Transverse colon (tissue), 4 donors: ENCODE measurements at regions not wholly inside any gene's neighbourhood (a gene's known extent, or its start where the extent isn't known, plus 50 kb on each side); places are given as distances from the start of the nearest gene placed in this dataset.

Source experiments
- DNase-seq: peaks from one replicate; pipeline ENCODE4 v3.0.0-alpha.2; 2019
- H3K27ac ChIP-seq, 4 donors: fragments of 200-600 bp; sonication (generic); 2 replicates each; pipeline ENCODE4 v1.5.1; 2016 to 2018; ENCODE audit warnings: inconsistent platforms in 4 of 4
- H3K27me3 ChIP-seq: fragments of 200-600 bp; sonication (generic); 2 replicates; pipeline ENCODE4 v1.5.1; 2017; ENCODE audit warnings: inconsistent platforms
- H3K36me3 ChIP-seq, 4 donors: fragments of 200-600 bp; sonication (generic); 2 replicates each; pipeline ENCODE4 v1.5.1; 2017 to 2019; ENCODE audit warnings: inconsistent platforms in 4 of 4
- H3K4me1 ChIP-seq, 4 donors: fragments of 200-600 bp; sonication (generic); 2 replicates each; pipeline ENCODE4 v1.5.1; 2017 to 2020; ENCODE audit warnings: inconsistent platforms in 4 of 4
- H3K4me3 ChIP-seq, 4 donors: fragments of 200-600 bp; sonication (generic); 1 replicate in 1 of 4; 2 replicates in 3 of 4; pipeline versions ENCODE4 v1.5.1 to v1.6.1; 2017 to 2019; ENCODE audit warnings: inconsistent platforms in 4 of 4
- H3K9me3 ChIP-seq, 2 donors: fragments of 200-600 bp; sonication (generic); 2 replicates each; pipeline ENCODE4 v1.5.1; 2017 to 2019; ENCODE audit warnings: inconsistent platforms in 2 of 2
- EP300 ChIP-seq: sonication (generic); formaldehyde crosslinking; IDR thresholded peaks from one replicate; pipeline ENCODE4 v1.6.1; 2017; ENCODE audit warnings: antibody characterized with exemption, low read depth
- POLR2A ChIP-seq: fragments of 450-650 bp; IDR thresholded peaks from one replicate; pipeline ENCODE4 v1.6.1; 2016; ENCODE audit warnings: antibody characterized with exemption, mild to moderate bottlenecking, moderate library complexity
- POLR2AphosphoS5 ChIP-seq, 3 donors: sonication (generic); formaldehyde crosslinking; IDR thresholded peaks; one replicate each; pipeline ENCODE4 v1.6.1; 2016; ENCODE audit warnings: antibody characterized with exemption in 3 of 3
- WGBS, 2 donors: methylation state at CpG; one replicate each; pipeline ENCODE4 v1.1.5; 2018; ENCODE audit warnings: low coverage in 1 of 2; 5-methylcytosine and 5-hydroxymethylcytosine counted together
- in situ Hi-C, 4 donors: fragments of 200-750 bp; cut with MboI; loops; one replicate each; pipeline versions ENCODE4 v1.15.0 to v1.15.1; 2017; ENCODE audit warnings: low sequenced_read_pairs in 3 of 4, low pct_ligation_motif_present in 1 of 4, low pct_unique_long_range_greater_than_20kb in 1 of 4
- intact Hi-C: fragments of 100-400 bp; cut with DNase I; formaldehyde crosslinking; loops from one replicate; pipeline ENCODE4 v1.15.1; 2023; ENCODE audit warnings: low total_unique reads
- TF ChIP-seq, protein P1 (sequence below), 5 experiments: fragments of 200-600 bp in 3 of 5; fragments of 450-650 bp in 2 of 5; sonication (generic) in 3 of 5; IDR thresholded peaks; 1 replicate in 2 of 5; 2 replicates in 3 of 5; pipeline ENCODE4 v1.5.1; 2016 to 2017; ENCODE audit warnings: antibody characterized with exemption in 5 of 5, inconsistent platforms in 3 of 5, mild to moderate bottlenecking in 2 of 5, moderate library complexity in 1 of 5

DNA sequence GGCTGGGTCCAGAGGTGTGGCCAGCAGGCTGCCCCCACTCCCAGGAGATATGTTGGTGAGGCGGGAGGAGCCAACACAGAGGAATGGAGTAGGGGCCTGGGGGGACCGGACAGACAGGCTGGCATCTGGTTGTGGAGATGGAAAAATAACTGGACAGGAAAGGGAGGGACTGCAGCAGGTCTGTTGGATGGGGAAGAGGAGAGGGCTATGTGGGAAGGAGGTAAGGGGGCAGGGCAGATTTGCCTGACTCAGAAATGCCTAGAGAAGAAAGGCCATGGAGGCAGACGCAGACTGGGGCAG lies 160.4 kb downstream of the TRIM29 start:
- Histone ChIP-seq H3K9me3 (no peaks in the 10 kb centered on the region), H3K4me3 (no peak overlapping the region), H3K36me3 (no peaks in the 10 kb centered on the region), H3K4me1 (no peaks in the 10 kb centered on the region), H3K27me3 (no peaks in the 10 kb centered on the region), H3K27ac (no peak overlapping the region)
- no peak for DNase-seq
- in situ Hi-C loops (loop anchor here in 1 of 4 donors (25.0 kb wide), 1 partner anchor 310 kb away; no protein-coding TSS in a partner anchor), intact Hi-C loops (no loop called here)
- TF ChIP-seq POLR2AphosphoS5 (IDR thresholded peaks at IDR 0.05) = no peak
- no peak for TF ChIP-seq EP300
- TF ChIP-seq POLR2A = no peak
- TF ChIP-seq, protein P1, sequence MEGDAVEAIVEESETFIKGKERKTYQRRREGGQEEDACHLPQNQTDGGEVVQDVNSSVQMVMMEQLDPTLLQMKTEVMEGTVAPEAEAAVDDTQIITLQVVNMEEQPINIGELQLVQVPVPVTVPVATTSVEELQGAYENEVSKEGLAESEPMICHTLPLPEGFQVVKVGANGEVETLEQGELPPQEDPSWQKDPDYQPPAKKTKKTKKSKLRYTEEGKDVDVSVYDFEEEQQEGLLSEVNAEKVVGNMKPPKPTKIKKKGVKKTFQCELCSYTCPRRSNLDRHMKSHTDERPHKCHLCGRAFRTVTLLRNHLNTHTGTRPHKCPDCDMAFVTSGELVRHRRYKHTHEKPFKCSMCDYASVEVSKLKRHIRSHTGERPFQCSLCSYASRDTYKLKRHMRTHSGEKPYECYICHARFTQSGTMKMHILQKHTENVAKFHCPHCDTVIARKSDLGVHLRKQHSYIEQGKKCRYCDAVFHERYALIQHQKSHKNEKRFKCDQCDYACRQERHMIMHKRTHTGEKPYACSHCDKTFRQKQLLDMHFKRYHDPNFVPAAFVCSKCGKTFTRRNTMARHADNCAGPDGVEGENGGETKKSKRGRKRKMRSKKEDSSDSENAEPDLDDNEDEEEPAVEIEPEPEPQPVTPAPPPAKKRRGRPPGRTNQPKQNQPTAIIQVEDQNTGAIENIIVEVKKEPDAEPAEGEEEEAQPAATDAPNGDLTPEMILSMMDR (IDR thresholded peaks at IDR 0.05) = no peak
- 78% methylated on average over 3 of the region's 3 CpGs; no CpG with 5 or more reads in 1 of the 2 donors for WGBS, 2 donors

DNA sequence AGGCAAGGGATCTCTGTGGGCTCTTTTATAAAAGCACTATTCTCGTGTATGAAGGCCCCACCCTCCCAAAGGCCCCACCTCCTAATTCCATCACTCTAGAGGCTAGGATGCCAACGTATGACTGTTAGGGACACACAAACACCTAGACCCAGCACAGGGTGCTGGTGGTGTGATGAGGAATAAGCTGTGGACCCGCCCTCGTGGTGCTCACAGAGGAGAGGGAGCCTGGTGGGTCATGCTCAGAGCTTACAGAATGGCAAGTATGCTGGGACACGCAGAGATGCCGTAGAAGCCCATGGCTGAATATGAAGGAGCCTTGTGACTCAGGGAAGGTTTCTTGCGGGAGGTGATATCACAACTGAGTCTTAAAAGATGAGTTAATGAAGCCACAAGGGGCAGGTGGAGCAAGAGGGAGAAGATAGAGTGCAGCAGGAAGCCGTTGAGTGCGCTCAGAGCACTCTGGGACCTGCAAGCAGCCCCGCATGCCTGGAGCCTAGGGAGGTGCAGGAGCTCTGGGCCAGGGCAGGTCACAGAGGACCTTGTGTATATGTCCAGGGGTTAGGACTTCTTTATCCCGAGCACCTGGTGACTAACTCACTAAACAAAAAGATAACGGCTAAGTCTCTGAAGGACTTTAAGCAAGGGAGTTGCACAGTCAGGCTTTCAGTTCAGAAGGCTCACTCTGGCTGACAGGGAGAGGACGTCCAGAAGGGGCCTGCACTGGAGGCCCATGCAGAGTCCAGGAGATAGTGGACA lies 160.9 kb downstream of the TRIM29 start:
- Histone ChIP-seq H3K9me3 (no peaks in the 10 kb centered on the region), H3K27me3 (no peaks in the 10 kb centered on the region), H3K4me1 (no peaks in the 10 kb centered on the region), H3K27ac (no peak overlapping the region), H3K4me3 (no peak overlapping the region), H3K36me3 (no peaks in the 10 kb centered on the region)
- 33 to 75% methylated on average over 1 to 13 of the region's 13 CpGs for WGBS, 2 donors
- intact Hi-C loops = no loop called here
- TF ChIP-seq POLR2AphosphoS5 (IDR thresholded peaks at IDR 0.05) = no peak
- in situ Hi-C loops = loop anchor here in 1 of 4 donors (25.0 kb wide), 1 partner anchor 310 kb away; no protein-coding TSS in a partner anchor
- DNase-seq = no peak

DNA sequence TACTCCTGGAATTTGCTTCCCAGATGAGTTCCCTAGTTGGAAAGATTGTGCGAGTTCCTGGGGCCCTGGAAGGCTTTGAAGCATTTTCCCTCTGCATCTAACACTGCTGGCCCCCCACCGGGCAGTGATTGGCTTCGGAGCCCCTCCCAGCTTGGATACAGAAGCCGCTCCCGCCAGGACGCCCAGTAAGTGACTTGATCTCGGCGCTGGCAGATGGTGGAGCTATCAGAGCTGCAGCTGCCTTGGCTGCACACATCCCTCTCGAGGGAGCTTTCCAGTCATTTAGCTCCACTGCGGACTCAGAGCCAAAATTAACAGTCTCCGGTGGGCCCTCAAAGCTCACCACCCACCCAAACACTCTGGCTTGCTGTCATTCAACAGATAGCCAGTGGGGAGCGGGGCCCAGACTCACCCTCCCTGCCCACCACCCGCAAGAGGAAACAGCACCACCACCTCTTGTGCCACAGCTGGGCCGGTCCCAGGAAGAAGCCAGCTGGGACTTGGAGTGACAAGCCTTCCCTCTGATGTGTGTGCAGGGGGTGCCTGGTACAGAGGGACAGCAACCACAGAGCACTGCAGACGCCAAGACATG lies 162.3 kb downstream of the TRIM29 start:
- H3K4me1 ChIP-seq = no peaks in the 10 kb centered on the region
- no peak overlapping the region for H3K27ac ChIP-seq
- H3K36me3 ChIP-seq = no peaks in the 10 kb centered on the region
- H3K4me3 ChIP-seq = no peak overlapping the region
- no peak for DNase-seq
- WGBS, 2 donors = 67% methylated on average over 15 of the region's 15 CpGs; no CpG with 5 or more reads in 1 of the 2 donors
- intact Hi-C loops (no loop called here), in situ Hi-C loops (loop anchor here in 1 of 4 donors (25.0 kb wide), 1 partner anchor 312 kb away; no protein-coding TSS in a partner anchor)
- TF ChIP-seq POLR2AphosphoS5 (IDR thresholded peaks at IDR 0.05) (no peak), EP300 (no peak), POLR2A (no peak)
- TF ChIP-seq, protein P1 (IDR thresholded peaks at IDR 0.05) = no peak
- H3K27me3 ChIP-seq = no peaks in the 10 kb centered on the region
- H3K9me3 ChIP-seq = no peaks in the 10 kb centered on the region

DNA sequence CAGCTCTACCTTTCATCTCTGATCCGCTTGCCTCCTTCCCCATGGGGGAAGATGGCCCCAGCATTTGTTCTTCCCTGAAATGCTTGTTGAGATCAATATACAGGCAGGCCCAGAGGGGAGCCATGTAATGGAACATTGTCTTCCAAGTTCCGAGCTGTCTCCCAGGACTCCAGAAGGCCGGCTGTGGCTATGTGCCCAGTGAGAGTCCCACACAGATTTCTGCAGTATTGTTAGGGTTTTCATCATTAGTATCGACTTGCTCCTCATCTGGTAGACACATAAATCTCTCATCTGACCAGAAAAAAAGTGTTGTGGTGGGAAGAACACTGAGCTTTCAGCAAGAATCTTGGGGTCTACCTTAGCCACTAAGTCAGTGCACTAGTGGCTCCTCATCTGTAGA lies 163.4 kb downstream of the TRIM29 start:
- Histone ChIP-seq H3K36me3 (no peaks in the 10 kb centered on the region), H3K9me3 (no peaks in the 10 kb centered on the region), H3K27me3 (no peaks in the 10 kb centered on the region), H3K4me1 (no peaks in the 10 kb centered on the region), H3K4me3 (no peak overlapping the region), H3K27ac (no peak overlapping the region)
- intact Hi-C loops (no loop called here), in situ Hi-C loops (no loop called here)
- TF ChIP-seq POLR2A = no peak
- no peak for TF ChIP-seq POLR2AphosphoS5 (IDR thresholded peaks at IDR 0.05)
- TF ChIP-seq, protein P1 (IDR thresholded peaks at IDR 0.05) = no peak
- no peak for TF ChIP-seq EP300
- 76 to 100% methylated on average over 1 to 4 of the region's 4 CpGs for WGBS, 2 donors
- DNase-seq = no peak
